HFFc6 (cell line): ENCODE measurements at regions not wholly inside any gene's neighbourhood (a gene's known extent, or its start where the extent isn't known, plus 50 kb on each side); places are given as distances from the start of the nearest gene placed in this dataset.

ENCODE experiments used
- DNase-seq: peaks from one replicate; pipeline ENCODE4 v3.0.0-alpha.2; 2018
- H3K27ac Mint-ChIP-seq: 2 replicates; pipeline ENCODE4 v1.8.0; 2020; ENCODE audit warnings: mild to moderate bottlenecking, mixed read lengths
- H3K27me3 Mint-ChIP-seq: 2 replicates; pipeline ENCODE4 v1.8.0; 2021; ENCODE audit warnings: mild to moderate bottlenecking, moderate library complexity, mixed read lengths; ENCODE audit not compliant: insufficient read depth
- H3K36me3 Mint-ChIP-seq: 2 replicates; pipeline ENCODE4 v1.8.0; 2021; ENCODE audit warnings: low read depth, mixed read lengths
- H3K4me1 Mint-ChIP-seq: 2 replicates; pipeline ENCODE4 v1.8.0; 2020; ENCODE audit warnings: low read depth, mixed read lengths
- H3K4me3 Mint-ChIP-seq: 2 replicates; pipeline ENCODE4 v1.8.0; 2020; ENCODE audit warnings: mild to moderate bottlenecking, moderate library complexity, mixed read lengths
- H3K9me3 Mint-ChIP-seq: 2 replicates; pipeline ENCODE4 v1.8.0; 2020; ENCODE audit warnings: mild to moderate bottlenecking, mixed read lengths
- CTCF ChIP-seq: fragments of 200-600 bp; sonication (generic); IDR thresholded peaks from 2 replicates; pipeline ENCODE4 v1.5.0; 2021; ENCODE audit warnings: antibody characterized with exemption, mild to moderate bottlenecking

DNA sequence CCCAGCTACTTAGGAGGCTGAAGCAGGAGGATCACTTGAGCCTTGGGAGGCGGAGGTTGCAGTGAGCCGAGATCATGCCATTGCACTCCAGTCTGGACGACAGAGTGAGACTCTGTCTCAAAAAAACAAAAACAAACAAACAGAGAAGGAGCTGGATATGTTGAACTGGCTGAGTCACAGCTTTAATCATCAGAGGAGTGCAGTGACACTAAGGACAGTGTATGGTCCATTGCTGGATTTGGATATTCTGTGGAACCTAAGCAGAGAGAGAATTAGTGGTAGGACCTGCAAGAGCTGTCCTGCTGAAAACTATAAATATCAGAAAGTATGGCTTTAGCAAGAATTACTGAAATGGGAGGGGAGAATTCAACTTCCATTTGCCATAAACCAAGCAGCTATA is 163.0 kb upstream of the PELI2 start:
- no peak overlapping the region for H3K27ac Mint-ChIP-seq
- H3K4me1 Mint-ChIP-seq = no peaks in the 10 kb centered on the region
- TF ChIP-seq CTCF = no peak
- no peak overlapping the region for H3K4me3 Mint-ChIP-seq
- H3K9me3 Mint-ChIP-seq = no peaks in the 10 kb centered on the region
- DNase-seq = no peak
- H3K27me3 Mint-ChIP-seq = no peaks in the 10 kb centered on the region; the same call in 1 of the 2 replicates
- no peaks in the 10 kb centered on the region for H3K36me3 Mint-ChIP-seq

- no peaks in the 10 kb centered on the region for H3K9me3 Mint-ChIP-seq
- no peak overlapping the region for H3K27ac Mint-ChIP-seq
- H3K36me3 Mint-ChIP-seq = no peaks in the 10 kb centered on the region
- TF ChIP-seq CTCF = no peak
- H3K4me3 Mint-ChIP-seq = no peak overlapping the region
- no peaks in the 10 kb centered on the region; the same call in none of the 2 replicates for H3K27me3 Mint-ChIP-seq
- H3K4me1 Mint-ChIP-seq = no peaks in the 10 kb centered on the region
- DNase-seq = no peak
Observed at GRCh38 chr14:55957950-55958349, 160.3 kb upstream of the PELI2 start.

DNA sequence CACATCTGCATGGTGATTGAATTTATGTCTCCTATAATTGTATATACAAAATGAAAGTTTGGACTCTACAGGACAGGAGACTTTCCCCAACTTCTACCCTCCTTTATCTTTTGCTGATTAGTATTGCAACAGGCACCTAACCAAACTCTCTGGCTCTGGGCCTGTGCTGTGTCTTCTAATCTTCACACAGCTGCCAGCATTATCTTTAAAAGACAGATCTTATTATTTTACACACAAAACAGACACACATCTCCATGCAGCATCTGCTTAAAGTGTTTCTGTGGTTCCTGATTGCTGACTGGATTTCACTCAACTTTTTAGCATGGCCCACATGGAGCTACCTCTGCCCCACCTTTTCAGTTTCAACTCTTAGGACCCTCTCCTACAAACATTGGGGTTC is 154.9 kb upstream of the PELI2 start:
- no peaks in the 10 kb centered on the region for H3K4me1 Mint-ChIP-seq
- no peak overlapping the region for H3K27ac Mint-ChIP-seq
- H3K36me3 Mint-ChIP-seq = no peaks in the 10 kb centered on the region
- H3K27me3 Mint-ChIP-seq = no peaks in the 10 kb centered on the region; the same call in 1 of the 2 replicates
- H3K9me3 Mint-ChIP-seq = no peaks in the 10 kb centered on the region
- TF ChIP-seq CTCF = no peak
- no peak overlapping the region for H3K4me3 Mint-ChIP-seq
- no peak for DNase-seq

DNA sequence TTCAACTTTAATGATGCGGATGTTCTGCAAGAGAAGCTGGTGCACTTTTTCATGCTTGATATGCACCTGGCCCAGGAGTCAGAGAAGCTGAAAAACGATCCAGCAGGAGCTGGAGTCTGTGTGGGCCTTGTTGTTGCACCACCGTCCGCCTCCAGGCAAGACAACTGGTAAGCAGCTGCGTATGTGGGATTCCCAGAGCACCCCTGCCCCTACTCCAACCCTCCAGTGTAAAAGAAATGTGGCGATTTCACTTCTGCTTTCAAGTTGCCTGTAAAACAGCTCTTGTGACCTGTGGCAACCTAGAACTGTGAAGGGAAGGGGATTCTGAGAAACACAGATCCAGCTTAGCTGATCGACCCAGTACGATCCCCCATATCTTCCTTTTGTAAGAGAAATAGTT is 154.1 kb upstream of the PELI2 start:
- no peaks in the 10 kb centered on the region for H3K4me1 Mint-ChIP-seq
- no peaks in the 10 kb centered on the region; the same call in 1 of the 2 replicates for H3K27me3 Mint-ChIP-seq
- no peaks in the 10 kb centered on the region for H3K9me3 Mint-ChIP-seq
- no peak overlapping the region for H3K4me3 Mint-ChIP-seq
- TF ChIP-seq CTCF = no peak
- no peak for DNase-seq
- no peaks in the 10 kb centered on the region for H3K36me3 Mint-ChIP-seq
- no peak overlapping the region for H3K27ac Mint-ChIP-seq

DNA sequence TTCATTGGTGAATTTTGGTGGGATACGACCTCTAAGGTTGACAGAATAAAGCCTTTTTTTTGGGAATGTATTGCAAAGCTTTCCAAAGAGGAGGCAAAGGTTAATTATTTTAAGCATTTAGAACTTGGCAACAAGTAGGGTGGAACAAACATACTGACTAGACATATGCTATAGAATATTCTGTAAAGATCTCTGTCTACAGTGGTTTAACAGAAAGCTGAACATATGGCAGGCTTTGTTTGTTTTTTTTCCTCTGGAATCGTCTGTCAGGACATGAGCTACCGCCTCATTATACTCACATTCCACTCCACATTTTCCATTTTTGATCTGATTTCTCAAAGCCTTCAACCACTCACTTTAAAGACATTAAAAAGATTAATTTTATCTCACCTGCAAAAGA is 153.4 kb upstream of the PELI2 start:
- no peak overlapping the region for H3K27ac Mint-ChIP-seq
- no peak for DNase-seq
- no peaks in the 10 kb centered on the region; the same call in 1 of the 2 replicates for H3K27me3 Mint-ChIP-seq
- TF ChIP-seq CTCF = no peak
- no peaks in the 10 kb centered on the region for H3K4me1 Mint-ChIP-seq
- H3K36me3 Mint-ChIP-seq = no peaks in the 10 kb centered on the region
- H3K4me3 Mint-ChIP-seq = no peak overlapping the region
- no peaks in the 10 kb centered on the region for H3K9me3 Mint-ChIP-seq

DNA sequence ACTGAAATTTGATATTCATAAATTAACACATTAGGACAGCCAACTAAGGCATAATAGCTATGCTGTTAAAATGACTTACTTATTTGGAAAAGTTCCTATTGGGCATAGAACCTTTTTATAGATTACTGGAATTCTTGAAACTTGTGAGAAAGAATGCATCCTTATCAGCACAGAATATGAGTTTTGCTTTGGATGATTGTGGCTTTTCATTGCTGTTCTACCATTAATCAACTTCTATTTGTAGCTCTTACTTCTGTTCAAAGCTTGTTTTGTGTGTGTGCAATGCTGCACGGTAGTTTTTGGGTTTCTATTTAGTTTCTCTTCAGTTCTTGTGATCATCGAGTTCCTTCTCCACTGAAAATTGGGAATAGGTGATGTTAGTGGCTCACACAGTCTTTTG is 152.4 kb upstream of the PELI2 start:
- TF ChIP-seq CTCF = no peak
- Mint-ChIP-seq H3K27me3 (no peaks in the 10 kb centered on the region; the same call in 1 of the 2 replicates), H3K36me3 (no peaks in the 10 kb centered on the region), H3K4me3 (no peak overlapping the region), H3K9me3 (no peaks in the 10 kb centered on the region), H3K4me1 (no peaks in the 10 kb centered on the region), H3K27ac (no peak overlapping the region)
- no peak for DNase-seq
